Stimulated activated CD8-positive, alpha-beta memory T cell treated with anti-CD3 and anti-CD28 coated beads, Interleukin-4, amount 100 ng/mL, for 48 hours (primary cell): ENCODE measurements at regions not wholly inside any gene's neighbourhood (a gene's known extent, or its start where the extent isn't known, plus 50 kb on each side); places are given as distances from the start of the nearest gene placed in this dataset.
A peak's percentile ranks its signal among the peaks of the same experiment; 100 is the strongest.
"Not testable (repeated sequence)": the region's sequence is repeated elsewhere in the genome, so short reads cannot be mapped to it uniquely, and the experiment has no call there.

Source experiments
- DNase-seq: peaks from one replicate; pipeline ENCODE4 v3.0.0-alpha.2; 2020

DNA sequence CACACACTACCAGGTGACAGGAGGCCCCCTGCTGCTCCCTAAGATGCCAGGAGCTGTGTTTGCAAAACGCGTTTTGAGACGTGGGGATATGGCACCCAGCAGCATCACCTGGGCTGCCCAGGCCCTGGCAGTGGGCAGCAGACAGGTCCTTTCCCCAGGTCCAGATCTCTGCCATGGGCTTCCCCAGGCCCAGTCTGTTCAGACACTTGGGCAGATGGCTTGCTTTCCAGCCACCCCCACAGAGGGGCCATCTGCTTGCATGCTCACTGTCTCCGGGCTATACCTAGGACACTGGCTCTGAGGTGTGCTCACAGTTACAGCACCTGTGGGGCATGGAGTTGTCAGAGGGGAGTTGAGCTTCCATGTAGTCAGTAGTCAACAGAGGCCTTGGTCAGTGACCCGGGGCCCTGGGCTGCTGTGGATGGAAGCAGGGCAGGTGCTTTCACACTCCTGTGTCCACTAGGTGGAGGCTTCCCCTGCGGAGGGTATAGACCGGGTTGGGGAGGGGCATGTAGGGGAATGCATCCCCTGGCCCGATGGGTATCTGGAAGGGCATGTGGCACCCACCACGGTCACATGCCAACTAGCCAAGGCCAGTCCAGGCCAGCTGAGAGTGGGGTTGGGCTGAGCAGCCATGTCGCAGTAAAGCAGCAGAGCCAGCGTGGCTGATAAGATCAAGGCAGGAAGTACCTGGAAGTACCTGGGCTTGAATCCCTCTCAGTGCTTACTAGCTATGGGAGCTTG is 185.4 kb upstream of the SLC24A3 start:
- DNase-seq = no peak

DNA sequence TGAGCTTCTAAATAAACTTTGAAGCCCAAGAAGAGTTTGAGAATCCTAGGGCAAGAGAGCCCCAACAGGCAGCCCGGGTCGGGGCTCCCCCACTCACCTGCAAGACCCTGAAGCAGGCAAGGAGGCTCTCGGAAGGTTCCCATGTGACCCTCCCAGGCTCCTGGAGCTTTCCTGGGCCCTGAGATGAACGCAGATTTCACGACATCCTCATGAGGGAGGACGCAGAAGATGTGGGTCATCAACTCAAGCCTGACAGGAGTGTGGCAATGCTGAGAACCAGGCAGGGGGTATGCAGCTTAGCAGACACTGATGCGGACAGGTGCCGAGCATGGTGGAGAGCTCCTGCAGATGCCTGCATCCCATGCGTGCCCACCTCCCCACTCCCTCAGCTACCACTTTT is 184.5 kb upstream of the SLC24A3 start:
- no peak for DNase-seq

DNA sequence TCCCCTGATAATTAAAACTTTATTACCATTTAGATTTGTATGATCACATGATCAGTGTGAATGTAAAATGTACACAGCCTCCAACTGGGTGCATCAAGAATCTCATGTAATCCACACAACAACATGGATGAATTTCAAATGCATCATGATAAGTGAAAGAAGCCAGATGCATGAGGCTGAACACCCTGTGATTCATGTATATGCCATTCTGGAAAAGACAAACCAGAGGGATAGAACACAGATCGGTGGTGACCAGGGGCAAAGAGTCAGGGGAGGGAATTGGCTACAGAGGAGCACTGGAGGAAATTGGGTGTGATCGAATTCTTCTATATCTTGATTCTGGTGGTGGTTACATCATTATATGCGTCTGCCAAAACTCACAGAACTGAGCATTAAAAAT is 170.7 kb upstream of the SLC24A3 start:
- no peak for DNase-seq

DNA sequence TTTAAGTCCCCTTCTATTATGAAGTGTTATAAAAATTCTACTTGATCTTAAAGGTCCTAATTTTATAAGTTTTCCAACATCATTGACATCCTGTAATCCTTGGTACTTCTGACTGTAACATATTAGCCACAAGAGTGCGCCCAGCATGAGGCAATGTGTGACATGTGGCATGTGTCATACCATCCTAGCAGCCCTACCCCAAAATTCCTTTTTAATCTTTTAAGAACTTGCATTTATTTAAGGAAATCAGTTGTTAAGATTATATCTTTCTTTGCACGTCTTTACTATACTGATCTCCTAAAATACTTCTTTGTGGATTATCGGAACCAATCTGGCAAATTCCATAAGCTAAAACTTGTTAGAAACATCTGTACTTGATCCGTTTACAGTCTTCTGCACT is 167.1 kb upstream of the SLC24A3 start:
- DNase-seq = no peak

DNA sequence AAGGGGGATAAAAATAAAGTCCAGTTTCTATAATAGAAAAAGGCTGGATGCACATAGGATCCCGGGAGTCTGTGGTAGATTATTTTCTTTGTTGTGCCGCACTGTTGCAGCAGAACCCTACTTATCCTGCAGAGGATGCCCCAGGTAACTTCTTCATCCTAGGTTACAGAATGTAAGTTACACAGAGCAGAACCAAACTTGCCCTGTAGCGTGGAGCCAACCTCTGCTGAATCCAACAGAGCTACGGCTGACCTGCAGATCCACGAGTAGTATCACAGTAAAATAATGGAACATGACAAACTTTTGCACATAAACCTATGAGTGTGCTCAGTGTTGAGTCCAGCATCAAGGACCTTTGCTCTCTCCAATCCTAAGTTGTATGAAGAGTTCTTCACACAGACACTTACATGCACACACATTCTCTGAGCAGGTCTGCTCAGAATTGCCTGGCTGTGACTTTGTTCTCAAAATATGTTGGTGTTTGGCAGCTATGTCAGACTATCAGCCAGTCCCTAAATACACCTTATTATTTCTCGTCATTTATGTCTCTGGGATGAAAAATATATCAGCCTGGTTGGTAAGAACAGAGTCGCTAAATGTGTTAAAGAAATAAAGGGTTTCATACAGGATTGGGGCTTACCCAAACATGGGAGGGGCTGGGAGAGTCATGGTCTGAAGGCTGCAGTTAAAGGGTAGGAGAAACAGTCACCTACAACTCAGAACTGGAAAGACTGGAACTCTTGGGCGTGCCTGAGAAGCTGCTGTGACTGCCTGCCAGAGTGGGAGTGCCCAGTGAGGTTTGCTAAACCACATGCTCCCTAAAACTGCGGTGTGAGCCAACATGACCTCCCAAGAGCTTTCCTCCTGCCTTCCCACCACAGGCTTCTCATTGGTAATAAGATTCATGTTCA is 165.1 kb upstream of the SLC24A3 start:
- DNase-seq = no peak

DNA sequence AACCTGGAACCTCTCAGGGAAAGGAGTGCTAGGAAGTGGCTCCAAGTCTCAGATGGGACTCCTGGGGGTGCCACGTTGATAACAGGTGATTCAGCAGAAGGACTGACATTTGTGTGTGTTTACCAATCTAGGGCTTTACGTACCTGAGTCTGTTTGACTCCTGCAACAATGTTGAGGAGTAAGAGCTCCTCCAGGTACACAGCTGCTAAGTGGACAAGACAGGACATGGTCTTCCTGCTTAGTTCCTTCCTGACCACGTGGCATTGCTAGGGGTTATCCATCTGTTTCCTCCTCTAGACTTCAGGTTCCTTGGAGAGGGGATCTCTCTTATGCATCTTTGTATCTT is 164.5 kb upstream of the SLC24A3 start:
- no peak for DNase-seq

DNA sequence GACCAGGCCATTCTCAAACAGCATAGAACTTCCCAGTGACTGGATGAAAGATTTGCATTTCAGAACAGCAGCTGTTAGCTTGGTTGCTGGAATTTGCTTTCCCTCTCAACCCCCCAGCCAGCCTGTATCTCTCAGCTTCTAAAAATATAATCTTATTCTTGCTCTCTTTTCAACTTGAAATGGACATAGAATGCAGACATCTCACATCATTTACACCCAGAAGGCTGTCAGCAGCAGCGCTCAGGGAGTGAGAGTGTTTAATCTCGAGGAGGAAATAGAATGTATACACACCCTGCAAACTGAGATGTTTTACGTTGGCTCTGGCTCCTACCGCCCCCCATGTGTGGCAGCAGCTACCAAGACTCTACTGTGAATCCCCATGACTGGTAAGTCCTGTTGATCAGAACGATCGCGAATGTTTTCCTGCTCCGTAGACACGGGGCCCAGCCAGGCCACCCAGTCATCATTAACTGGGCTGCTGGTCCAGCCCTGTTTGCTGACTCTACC is 163.4 kb upstream of the SLC24A3 start:
- no peak for DNase-seq

DNA sequence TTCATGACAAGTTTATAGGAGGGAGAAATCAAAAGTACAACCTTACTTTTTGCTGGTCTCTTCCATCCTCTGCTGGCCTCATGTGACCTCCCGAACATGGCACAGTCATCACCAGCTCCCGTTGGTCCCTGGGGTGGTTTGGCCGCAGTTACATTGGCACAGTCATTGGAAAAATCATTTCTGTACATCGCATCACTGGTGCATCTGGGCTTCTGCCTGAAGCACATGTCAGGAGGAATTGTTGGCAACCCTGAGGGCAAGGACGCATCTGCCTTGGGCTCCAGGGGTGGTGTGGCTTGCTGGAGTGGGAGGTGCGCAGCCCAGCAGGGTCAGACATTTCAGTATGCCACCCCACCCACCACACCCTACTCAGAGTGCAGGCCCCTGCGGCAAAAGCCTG is 162.9 kb upstream of the SLC24A3 start:
- no peak for DNase-seq

DNA sequence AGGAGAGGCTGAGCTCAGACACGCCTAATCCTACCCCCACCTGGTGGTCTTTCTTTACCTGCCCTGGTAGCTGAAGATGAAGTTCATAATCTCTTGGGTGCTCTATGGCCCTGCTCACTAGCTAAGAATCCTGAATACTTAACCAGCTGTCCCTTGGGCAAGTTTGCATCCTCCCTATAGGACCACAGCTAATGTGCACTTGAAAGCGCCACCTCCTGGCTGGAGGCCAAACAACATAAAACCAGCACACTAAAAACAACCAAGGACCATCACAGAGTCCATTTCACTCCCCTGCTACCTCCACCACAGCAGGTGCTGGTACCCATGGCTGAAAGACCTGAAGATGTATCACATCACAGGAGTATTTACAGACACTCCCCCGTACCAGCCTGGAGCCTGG is 155.5 kb upstream of the SLC24A3 start:
- peak; percentile 48 for DNase-seq

DNA sequence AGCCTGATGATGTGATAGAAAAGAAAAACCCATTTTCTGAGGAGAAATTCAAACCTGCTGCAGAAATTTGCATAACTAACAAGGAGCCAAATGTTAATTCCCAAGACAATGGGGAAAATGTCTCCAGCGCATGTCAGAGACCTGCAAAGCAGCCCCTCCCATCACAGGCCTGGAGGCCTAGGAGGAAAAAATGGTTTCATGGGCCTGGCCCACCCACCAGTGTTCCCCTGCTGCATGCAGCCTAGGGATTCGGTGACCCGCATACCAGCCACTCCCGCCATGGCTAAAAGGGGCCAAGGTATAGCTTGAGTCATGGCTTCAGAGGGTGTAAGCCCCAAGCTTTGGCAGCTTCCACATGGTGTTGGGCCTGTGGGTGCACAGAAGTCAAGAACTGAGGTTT is 147.7 kb upstream of the SLC24A3 start:
- DNase-seq = not testable (repeated sequence)

DNA sequence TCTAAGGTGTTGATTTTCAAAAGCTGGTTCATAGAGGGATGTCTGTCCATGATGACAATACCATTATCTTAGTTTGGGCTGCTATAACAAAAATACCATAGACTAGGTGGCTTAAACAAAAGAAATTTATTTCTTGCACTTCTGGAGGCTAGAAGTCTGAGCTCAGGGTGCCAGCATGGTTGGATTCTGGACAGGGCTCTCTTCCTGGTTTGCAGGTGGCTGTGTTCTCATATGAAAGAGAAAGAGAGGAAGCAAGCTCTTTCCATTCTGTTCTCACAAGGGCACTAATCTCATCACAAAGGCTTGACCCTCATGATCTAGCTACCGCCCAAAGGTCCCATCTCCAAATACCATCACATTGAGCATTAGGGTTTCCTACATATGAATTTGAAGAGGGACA is 144.5 kb upstream of the SLC24A3 start:
- DNase-seq = no peak

DNA sequence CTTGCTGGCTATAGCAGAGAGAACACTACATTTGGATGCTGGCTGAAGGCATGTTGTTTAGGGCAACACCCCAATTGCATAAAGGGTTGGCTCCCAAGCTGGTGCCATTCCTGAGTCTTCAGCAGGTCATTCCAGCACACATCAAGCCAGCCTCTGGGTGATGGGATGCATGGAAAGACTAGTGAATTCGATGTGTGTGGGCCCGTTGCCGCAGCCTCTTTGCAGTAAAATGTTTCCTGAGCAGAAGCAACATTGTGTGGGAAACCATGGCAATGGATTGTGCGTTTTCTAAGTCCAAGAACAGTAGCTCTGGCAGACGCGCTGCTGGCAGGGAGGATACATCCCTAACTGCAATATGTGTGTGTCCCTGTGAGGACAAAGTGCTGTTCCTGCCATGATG is 142.4 kb upstream of the SLC24A3 start:
- DNase-seq = no peak

DNA sequence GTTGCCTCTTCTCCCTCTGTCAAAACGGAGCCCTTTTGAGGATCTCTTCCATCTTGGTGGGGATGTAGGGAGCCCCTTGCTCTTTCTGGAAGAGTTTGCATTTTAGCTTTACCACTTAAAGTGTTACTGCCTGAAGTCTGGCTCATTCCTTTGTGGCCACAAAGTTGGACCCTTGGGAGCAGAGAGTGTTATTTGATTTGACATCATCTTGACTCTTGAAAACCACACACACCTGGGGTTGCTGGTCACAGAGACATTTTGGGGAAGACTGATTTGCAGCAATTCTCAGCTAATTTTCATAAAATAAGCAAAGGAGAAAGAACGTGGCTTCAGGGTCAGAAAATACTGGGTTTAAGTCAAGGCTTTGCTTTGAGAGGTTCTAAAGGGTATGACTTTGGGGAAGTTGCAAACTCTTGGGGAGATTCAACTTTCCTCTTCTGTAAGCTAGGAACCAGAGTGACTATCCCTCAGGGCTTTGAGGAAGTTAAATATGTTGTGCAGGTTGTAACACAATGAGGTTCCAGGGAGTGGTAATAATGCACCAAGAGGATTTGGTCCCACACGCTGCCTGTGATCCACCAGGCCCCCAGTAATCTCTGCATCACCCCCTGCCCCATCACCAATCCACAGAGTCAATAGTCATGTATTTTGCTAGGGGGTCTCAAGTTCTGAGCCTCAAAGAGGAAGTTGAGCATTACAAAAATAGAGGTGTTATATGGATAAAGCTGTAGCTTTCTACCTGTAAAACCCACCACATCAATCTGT is 141.6 kb upstream of the SLC24A3 start:
- no peak for DNase-seq

DNA sequence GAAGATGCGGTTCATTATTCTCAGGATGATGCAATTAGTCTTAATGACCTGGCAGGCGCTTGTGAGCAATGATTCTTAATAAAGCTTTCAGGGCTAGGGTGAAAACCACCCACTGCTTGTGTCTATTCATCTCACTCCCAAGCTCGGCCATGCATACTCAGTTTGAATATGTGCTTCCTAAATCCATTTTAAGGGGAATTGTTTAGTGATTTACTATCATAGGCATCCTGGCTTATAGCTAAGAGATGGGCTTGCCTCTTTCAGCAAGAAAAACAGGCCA is 141.1 kb upstream of the SLC24A3 start:
- DNase-seq = no peak

DNA sequence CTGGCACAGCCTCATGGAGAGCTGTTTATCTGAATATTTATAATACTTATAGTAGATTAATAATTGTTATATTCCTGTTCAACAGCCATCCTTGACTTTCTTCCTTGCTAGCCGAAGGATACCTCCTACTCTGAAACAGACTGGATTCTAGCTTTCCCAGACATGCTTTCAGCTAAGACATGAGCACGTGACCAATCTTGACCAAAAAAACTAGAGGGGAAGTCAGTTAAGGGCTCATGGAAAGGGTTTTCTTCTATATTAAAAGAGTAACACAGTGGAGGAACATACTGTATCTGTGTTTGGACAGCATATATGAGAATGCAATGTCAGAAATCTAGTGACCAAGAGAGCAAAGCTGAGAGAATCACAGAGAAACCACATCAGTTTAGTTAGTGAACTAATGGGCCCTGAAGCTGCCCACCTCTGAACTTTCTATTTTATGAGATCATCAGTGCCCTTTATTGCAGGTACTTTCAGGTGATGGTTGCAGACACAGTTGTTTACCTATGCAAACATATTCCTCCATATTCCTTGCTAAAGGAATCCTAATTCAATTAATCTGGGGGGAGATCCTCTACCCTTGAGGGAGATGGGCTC is 140.4 kb upstream of the SLC24A3 start:
- DNase-seq = no peak

DNA sequence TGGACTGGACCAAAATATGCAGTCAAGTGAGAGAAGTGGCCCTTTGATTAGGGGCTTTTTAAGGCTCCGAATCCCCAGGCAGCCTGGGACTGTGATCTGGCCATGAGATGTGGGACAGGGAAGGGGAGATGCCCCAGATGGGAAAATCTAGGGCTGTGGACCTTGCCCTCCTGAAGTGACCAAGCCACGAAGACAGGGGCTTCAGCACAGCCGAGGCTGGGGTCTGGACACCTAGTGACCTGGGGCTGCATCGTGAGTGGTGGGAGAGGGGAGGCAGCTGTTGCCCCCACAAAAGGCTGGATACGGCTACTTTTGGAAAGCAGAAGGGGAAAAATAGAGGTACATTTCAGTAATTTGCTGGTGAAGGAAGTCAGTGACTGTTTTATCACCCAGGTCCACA is 139.5 kb upstream of the SLC24A3 start:
- DNase-seq = no peak

DNA sequence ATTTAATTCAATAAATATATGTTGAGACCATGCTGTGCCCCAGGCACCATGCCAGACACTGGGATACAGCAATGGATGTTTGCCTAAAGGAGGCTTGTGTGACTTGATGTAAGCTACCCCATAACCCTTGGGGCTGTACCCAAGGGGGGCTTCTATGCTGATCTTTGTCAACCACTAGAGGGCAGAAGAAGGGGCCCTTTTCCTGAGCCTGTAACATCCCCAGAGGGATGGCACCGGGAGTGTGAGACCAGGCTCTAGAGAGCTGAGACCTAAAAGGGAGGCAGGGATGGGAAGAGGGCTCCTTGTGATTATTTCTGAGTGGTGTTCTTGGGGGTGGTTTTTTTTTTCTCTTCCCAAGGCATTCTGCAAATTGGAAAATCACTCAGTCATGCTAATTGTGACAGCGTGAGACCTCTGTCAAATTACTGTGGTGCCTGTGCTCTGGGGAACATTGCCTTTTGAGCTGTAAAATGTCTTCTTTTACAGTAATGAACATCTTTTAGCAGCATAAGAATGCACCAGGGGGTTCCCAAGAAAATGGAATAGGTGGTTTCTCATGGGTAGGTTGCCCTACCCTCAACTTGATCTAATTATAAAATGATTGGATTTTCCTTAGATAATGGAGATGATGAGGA is 138.7 kb upstream of the SLC24A3 start:
- no peak for DNase-seq

DNA sequence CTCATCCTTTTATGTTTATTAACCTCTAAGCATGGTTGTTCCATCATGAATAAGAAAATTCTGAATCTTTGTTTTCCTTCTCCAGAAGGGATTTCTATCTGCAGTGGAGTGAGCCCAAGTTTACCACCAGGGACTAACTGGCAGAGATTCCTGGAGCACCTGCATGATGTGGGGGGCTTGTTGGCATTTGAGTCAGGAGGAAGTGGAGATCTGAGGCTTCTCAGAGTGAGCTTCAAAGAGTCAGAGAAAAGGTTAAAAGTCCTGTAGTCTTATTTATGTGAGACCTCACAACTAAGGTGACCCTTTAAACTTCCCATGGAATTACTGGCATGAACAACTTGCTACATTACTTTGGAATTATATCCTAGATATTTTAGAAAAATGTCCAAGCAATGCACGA is 138.1 kb upstream of the SLC24A3 start:
- DNase-seq = no peak

DNA sequence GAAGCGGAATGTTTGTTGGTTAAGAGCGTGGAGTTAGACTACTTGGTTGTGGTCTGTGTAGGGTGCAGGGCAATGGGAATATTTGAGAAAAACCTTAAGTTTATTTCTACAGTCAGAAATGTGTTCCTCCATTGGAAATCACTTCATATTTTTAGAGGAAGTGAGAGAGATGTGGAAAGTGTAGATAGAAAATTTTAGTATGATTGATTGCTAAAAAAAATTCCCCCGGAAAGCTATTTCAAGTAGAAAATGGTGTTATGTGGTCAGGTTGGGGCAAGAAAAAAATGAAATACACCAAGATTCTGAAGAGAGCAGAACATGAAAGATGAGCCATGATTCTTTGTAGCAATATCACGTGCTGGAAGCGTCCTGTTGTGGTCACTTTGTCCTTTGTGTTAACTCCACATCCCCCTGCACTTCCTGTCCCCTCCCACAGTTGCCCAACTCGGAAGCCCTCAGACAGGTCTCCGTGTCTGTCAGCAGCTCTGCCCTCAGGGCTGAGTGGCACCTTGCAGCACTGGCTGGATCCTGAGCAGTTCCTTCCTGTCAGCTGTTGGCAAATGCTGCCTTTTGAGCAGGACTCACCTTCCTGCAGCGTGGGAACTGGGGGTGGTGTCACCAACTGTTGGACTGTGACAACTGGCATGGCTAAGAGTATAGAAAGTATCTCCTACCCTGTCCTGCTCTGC is 137.5 kb upstream of the SLC24A3 start:
- peak; percentile 25 for DNase-seq

DNA sequence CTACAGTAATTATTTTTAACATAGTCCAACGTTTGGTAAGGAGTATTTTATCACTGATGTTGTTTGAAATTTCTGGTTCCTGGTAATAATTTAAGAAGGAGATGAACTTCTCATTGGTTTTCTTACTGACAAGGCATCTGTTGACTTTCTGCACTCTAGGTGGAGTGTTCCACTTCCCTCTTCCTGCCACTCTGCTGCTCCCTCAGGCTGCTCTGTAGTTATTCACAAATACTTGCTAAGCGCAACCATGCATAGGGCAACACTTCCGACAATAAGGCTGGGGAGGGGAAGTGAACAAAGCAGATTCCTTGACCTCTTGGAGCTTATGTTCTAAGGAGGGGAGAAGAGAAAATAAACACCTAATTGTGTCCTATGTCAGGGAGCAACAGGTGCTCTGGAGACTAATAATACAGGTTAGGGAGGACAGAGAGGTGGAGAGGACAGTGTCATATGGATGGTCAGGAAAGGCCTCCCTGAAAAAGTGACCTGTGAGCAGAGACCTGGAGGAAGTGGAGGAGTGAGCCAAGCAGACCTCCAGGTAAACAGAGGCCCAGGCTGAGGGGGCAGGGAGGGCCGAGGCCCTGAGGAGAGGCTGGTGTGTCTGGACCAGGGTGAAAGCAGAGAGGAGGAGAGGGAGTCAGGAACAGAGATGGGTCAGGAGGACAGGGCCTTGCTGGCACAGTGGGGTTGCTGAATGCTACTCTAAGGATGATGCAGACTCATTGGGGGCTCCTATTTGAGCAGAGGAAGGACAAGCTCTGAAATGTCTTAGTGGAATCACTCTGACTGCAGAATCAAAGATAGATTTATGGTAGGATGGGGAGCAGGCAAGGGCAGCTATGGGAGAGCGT is 134.8 kb upstream of the SLC24A3 start:
- no peak for DNase-seq
